Neuronal stem cell (in vitro differentiated cells): ENCODE measurements at regions not wholly inside any gene's neighbourhood (a gene's known extent, or its start where the extent isn't known, plus 50 kb on each side); places are given as distances from the start of the nearest gene placed in this dataset.
A peak's percentile ranks its signal among the peaks of the same experiment; 100 is the strongest.

Source experiments
- DNase-seq: peaks from one replicate; pipeline ENCODE4 v3.0.0-alpha.2; 2013; ENCODE audit warnings: low spot score
- H2AFZ ChIP-seq: one replicate; pipeline ENCODE4 v1.6.1; 2013; ENCODE audit warnings: mild to moderate bottlenecking, low read length, inconsistent platforms
- H2AK5ac ChIP-seq: 2 replicates; pipeline ENCODE4 v1.6.1; 2013; ENCODE audit warnings: low read depth, mild to moderate bottlenecking, inconsistent platforms, low read length, moderate library complexity, mixed read lengths
- H2BK120ac ChIP-seq: 2 replicates; pipeline ENCODE4 v1.6.1; 2013; ENCODE audit warnings: low read depth, mild to moderate bottlenecking, inconsistent platforms, low read length, moderate library complexity, mixed read lengths
- H2BK12ac ChIP-seq: one replicate; pipeline ENCODE4 v1.6.1; 2013; ENCODE audit warnings: low read length, inconsistent platforms
- H2BK15ac ChIP-seq: 2 replicates; pipeline ENCODE4 v1.6.1; 2013; ENCODE audit warnings: mild to moderate bottlenecking, low read length, inconsistent platforms, mixed read lengths
- H2BK5ac ChIP-seq: one replicate; pipeline ENCODE4 v1.6.1; 2013; ENCODE audit warnings: inconsistent platforms, mild to moderate bottlenecking, low read length, moderate library complexity
- H3K14ac ChIP-seq: one replicate; pipeline ENCODE4 v1.6.1; 2013; ENCODE audit warnings: low read length, inconsistent platforms
- H3K18ac ChIP-seq: 2 replicates; pipeline ENCODE4 v1.6.1; 2013; ENCODE audit warnings: low read length, inconsistent platforms
- H3K23ac ChIP-seq: 2 replicates; pipeline ENCODE4 v1.6.1; 2013; ENCODE audit warnings: low read depth, mild to moderate bottlenecking, mixed read lengths, low read length, inconsistent platforms; ENCODE audit not compliant: poor library complexity
- H3K27ac ChIP-seq: replicated peaks from 3 replicates; pipeline ENCODE4 v1.5.1; 2013; ENCODE audit warnings: low read length, inconsistent platforms
- H3K27me3 ChIP-seq, 3 experiments: 2 replicates each; pipeline ENCODE4 v1.6.1; 2013; ENCODE audit warnings: low read length in 3 of 3, mild to moderate bottlenecking in 2 of 3, inconsistent platforms in 1 of 3, low read depth in 1 of 3, mixed read lengths in 1 of 3, moderate library complexity in 1 of 3; ENCODE audit not compliant: control insufficient read depth in 3 of 3, insufficient read depth in 3 of 3
- H3K36me3 ChIP-seq, 2 donors: replicated peaks in 1 of 2; 2 replicates each; pipeline ENCODE4 v1.6.1; 2013; ENCODE audit warnings: low read length in 2 of 2; ENCODE audit not compliant: control insufficient read depth in 2 of 2, insufficient read depth in 2 of 2
- H3K4ac ChIP-seq: 2 replicates; pipeline ENCODE4 v1.6.1; 2013; ENCODE audit warnings: inconsistent platforms, mild to moderate bottlenecking, low read length, moderate library complexity
- H3K4me1 ChIP-seq, 2 donors: 1 replicate in 1 of 2; 2 replicates in 1 of 2; pipeline ENCODE4 v1.6.1; 2013; ENCODE audit warnings: low read length in 2 of 2, low read depth in 1 of 2; ENCODE audit not compliant: control insufficient read depth in 2 of 2, insufficient read depth in 1 of 2
- H3K4me2 ChIP-seq: one replicate; pipeline ENCODE4 v1.6.1; 2013; ENCODE audit warnings: mild to moderate bottlenecking, low read length, inconsistent platforms; ENCODE audit not compliant: insufficient read depth, poor library complexity, severe bottlenecking
- H3K4me3 ChIP-seq, 2 donors: 2 replicates each; pipeline ENCODE4 v1.5.1; 2013; ENCODE audit warnings: low read length in 2 of 2, mild to moderate bottlenecking in 2 of 2, inconsistent platforms in 1 of 2, moderate library complexity in 1 of 2
- H3K79me1 ChIP-seq: one replicate; pipeline ENCODE4 v1.6.1; 2013; ENCODE audit warnings: low read depth, mild to moderate bottlenecking, inconsistent platforms, low read length, moderate library complexity
- H3K9ac ChIP-seq: one replicate; pipeline ENCODE4 v1.6.1; 2013; ENCODE audit warnings: mild to moderate bottlenecking, low read depth, low read length, inconsistent platforms; ENCODE audit not compliant: poor library complexity
- H3K9me3 ChIP-seq, 2 donors: replicated peaks in 1 of 2; 2 replicates each; pipeline versions ENCODE3 to v1.6.1; 2013; ENCODE audit warnings: low read length in 2 of 2, mild to moderate bottlenecking in 2 of 2, inconsistent platforms in 1 of 2, low read depth in 1 of 2, mixed read lengths in 1 of 2, moderate library complexity in 1 of 2; ENCODE audit not compliant: control insufficient read depth in 2 of 2, insufficient read depth in 1 of 2
- H4K8ac ChIP-seq: one replicate; pipeline ENCODE4 v1.6.1; 2013; ENCODE audit warnings: low read depth, mild to moderate bottlenecking, inconsistent platforms, low read length, moderate library complexity
- H4K91ac ChIP-seq: one replicate; pipeline ENCODE4 v1.6.1; 2013; ENCODE audit warnings: low read length, low read depth, mild to moderate bottlenecking, inconsistent platforms; ENCODE audit not compliant: poor library complexity
- WGBS, 2 donors: extraction: QIAGEN DNeasy Blood & Tissue Kit; methylation state at CpG; one replicate each; pipeline ENCODE4 v1.1.7; 2013; ENCODE audit warnings: missing lambda C conversion rate in 2 of 2, mixed read lengths in 1 of 2; ENCODE audit not compliant: insufficient read length in 2 of 2, insufficient replicate concordance in 1 of 2; ENCODE audit errors: extremely low coverage in 2 of 2; 5-methylcytosine and 5-hydroxymethylcytosine counted together

DNA sequence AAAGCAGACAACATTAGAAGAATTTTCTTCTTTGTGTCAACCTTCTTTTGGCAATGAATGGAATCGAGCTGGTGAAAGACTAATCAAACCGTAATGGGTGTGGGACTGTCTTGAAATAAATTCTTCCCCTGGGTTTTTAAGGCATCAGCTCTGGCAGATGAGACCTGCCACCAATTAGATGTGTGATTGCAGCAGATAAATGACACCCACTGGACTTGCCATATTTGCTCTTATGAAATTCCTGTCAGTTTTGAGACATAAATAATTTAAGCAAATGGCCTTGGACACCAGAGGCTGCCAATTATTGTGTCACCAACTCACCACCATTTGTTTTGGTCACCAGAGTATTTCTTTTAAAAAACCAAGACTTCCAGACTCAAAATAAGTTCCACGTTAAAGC, 135.9 kb upstream of the RGMB start:
- no peak overlapping the region for H3K4me3 ChIP-seq

GRCh38 chr5:98638111-98638510, 135.4 kb upstream of the RGMB start:
- Histone ChIP-seq H3K4ac (no peak overlapping the region), H3K27ac (no peak overlapping the region), H3K18ac (no peak overlapping the region), H4K8ac (no peak overlapping the region), H3K27me3 (no peaks in the 10 kb centered on the region), H2AFZ (peak overlapping the region; percentile 51), H4K91ac (no peak overlapping the region), H3K4me2 (no peak overlapping the region), H2BK15ac (no peak overlapping the region), H2BK120ac (no peak overlapping the region), H3K9ac (no peak overlapping the region), H3K23ac (no peak overlapping the region), H2AK5ac (no peak overlapping the region), H3K4me1 (peaks cover 6 to 12% of the 10 kb centered on the region in 2 donors), H3K36me3 (no peaks in the 10 kb centered on the region), H2BK12ac (no peak overlapping the region), H3K9me3 (no peaks in the 10 kb centered on the region), H3K14ac (no peak overlapping the region), H2BK5ac (no peak overlapping the region), H3K4me3 (no peak overlapping the region), H3K79me1 (no peaks in the 10 kb centered on the region)
- DNase-seq: no peak
- WGBS, 2 donors: no CpG with 5 or more reads among the region's 2 CpGs

More for the DNA sequence above, 135.9 kb upstream of the RGMB start:
- Histone ChIP-seq H2AK5ac (no peak overlapping the region), H3K18ac (no peak overlapping the region), H2BK5ac (no peak overlapping the region), H3K4ac (no peak overlapping the region), H2BK120ac (no peak overlapping the region), H3K4me2 (no peak overlapping the region), H2BK12ac (no peak overlapping the region), H3K27ac (no peak overlapping the region), H2AFZ (no peak overlapping the region), H3K36me3 (no peaks in the 10 kb centered on the region), H3K14ac (no peak overlapping the region), H3K27me3 (no peaks in the 10 kb centered on the region), H4K91ac (no peak overlapping the region), H3K9me3 (no peaks in the 10 kb centered on the region), H2BK15ac (no peak overlapping the region), H3K4me1 (peaks cover 6 to 11% of the 10 kb centered on the region in 2 donors), H3K23ac (no peak overlapping the region), H3K79me1 (no peaks in the 10 kb centered on the region), H3K9ac (no peak overlapping the region), H4K8ac (no peak overlapping the region)
- no CpG with 5 or more reads among the region's 3 CpGs for WGBS, 2 donors
- no peak for DNase-seq

GRCh38 chr5:98638701-98639100, 134.8 kb upstream of the RGMB start:
- Histone ChIP-seq H3K27ac (no peak overlapping the region), H2BK5ac (no peak overlapping the region), H3K23ac (no peak overlapping the region), H3K4me1 (peaks cover 6 to 16% of the 10 kb centered on the region in 2 donors), H3K9me3 (no peaks in the 10 kb centered on the region), H3K18ac (no peak overlapping the region), H3K4ac (no peak overlapping the region), H3K27me3 (no peaks in the 10 kb centered on the region), H2BK15ac (no peak overlapping the region), H2AK5ac (no peak overlapping the region), H2BK12ac (no peak overlapping the region), H4K8ac (no peak overlapping the region), H2BK120ac (no peak overlapping the region), H3K36me3 (no peaks in the 10 kb centered on the region), H3K9ac (no peak overlapping the region), H4K91ac (no peak overlapping the region), H3K4me2 (no peak overlapping the region), H2AFZ (peak overlapping the region; percentile 23), H3K14ac (no peak overlapping the region), H3K4me3 (no peak overlapping the region), H3K79me1 (no peaks in the 10 kb centered on the region)
- DNase-seq: no peak
- WGBS, 2 donors: no CpG with 5 or more reads among the region's 1 CpG

DNA sequence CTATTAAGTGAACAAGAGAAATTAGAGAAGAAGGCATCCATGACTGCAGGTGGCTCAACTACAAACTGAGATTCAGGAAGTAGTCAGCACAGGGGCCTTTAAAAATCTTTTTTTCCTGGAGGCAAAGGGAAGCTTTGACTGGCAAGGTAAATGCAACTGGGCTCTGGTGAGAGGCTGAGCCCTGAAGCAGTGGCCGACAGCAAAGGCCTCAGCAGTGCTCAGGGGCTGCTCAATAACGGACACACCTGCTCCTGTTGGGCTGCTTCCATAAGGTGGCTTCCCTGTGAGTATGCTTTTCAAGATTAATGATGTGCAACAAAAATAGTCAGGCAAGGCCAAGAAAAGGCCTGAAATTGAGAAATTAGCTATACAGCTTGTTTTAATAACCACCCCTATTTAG, 134.2 kb upstream of the RGMB start:
- Histone ChIP-seq H2BK12ac (no peak overlapping the region), H3K4me3 (no peak overlapping the region), H2AFZ (peak overlapping the region; percentile 32), H3K9me3 (no peaks in the 10 kb centered on the region), H4K91ac (no peak overlapping the region), H2BK120ac (no peak overlapping the region), H3K4me2 (no peak overlapping the region), H3K23ac (no peak overlapping the region), H3K14ac (no peak overlapping the region), H2AK5ac (no peak overlapping the region), H3K27ac (no peak overlapping the region), H2BK15ac (no peak overlapping the region), H3K18ac (no peak overlapping the region), H3K27me3 (no peaks in the 10 kb centered on the region), H3K9ac (no peak overlapping the region), H2BK5ac (no peak overlapping the region), H3K79me1 (no peaks in the 10 kb centered on the region), H3K4me1 (peaks cover 6 to 16% of the 10 kb centered on the region in 2 donors), H3K4ac (no peak overlapping the region), H4K8ac (no peak overlapping the region), H3K36me3 (no peaks in the 10 kb centered on the region)
- DNase-seq: no peak
- WGBS, 2 donors: no CpG with 5 or more reads among the region's 2 CpGs
